GM21825 (cell line): ENCODE measurements at regions not wholly inside any gene's neighbourhood (a gene's known extent, or its start where the extent isn't known, plus 50 kb on each side); places are given as distances from the start of the nearest gene placed in this dataset.

Source experiments
- ATAC-seq: cut with Tn5 transposase; IDR thresholded peaks from one replicate; pipeline ENCODE4 v1.9.1; 2021; ENCODE audit warnings: mild to moderate bottlenecking, moderate library complexity; ENCODE audit not compliant: unreplicated experiment

DNA sequence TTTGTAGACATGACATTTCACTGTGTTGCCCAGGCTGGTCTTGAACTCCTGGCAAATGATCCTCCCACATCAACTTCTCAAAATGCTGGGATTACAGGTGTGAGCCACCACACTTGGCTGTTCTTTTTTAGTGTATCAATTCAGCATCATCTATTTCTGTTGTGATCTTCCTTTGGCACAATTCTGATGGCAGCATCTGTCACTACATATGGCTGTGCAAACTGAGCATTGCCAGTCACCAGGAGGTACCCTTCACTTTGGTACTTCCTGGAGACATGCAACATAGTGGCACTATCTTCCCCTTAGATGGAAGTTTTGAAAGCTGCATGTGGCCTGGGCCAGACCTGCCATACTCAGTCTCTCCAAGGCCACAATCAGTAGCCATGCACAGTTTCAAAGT is 467.1 kb upstream of the TMPO start:
- no peak for ATAC-seq

GRCh38 chr12:98053202-98053601 is 462.2 kb upstream of the TMPO start:
- ATAC-seq, result no peak

DNA sequence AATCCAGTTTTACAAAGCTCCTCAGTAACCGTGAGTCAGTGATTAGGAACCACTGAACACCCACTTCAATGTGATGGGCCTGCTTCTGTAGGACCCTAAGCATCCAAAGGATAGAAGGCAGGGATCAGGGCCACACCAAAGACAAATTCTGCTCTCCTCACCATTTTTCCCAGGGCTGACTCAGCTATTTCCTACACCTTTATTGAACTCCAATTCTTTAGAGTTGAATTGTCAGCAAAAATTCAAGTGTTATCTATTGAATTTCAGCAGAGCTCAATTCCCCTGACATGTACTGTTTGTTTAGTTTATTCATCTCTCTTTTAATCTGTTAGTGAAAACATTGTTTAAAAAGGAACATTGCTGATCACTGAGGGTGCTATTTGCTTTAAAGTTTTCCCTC is 457.7 kb upstream of the TMPO start:
- no peak for ATAC-seq

DNA sequence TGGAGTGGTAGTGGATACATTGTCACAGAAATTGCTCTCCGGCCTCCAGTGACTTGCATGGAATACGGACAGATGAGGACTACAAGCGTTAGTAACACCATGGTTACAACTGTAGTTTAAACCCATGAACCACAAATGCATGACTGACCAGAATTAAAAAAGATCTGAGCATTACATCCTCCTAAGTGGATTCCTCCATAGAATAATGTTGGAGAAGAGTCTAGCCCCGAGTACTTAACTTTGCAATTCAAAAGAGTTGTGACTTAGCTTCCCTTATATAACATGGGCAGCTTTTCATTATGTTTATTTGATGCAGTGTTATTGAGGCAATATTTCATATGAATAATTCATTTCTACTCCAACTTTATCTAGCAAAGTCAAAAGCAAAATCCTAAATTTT is 457.2 kb upstream of the TMPO start:
- ATAC-seq, result no peak

GRCh38 chr12:98058838-98059237 is 456.6 kb upstream of the TMPO start:
- no peak for ATAC-seq

DNA sequence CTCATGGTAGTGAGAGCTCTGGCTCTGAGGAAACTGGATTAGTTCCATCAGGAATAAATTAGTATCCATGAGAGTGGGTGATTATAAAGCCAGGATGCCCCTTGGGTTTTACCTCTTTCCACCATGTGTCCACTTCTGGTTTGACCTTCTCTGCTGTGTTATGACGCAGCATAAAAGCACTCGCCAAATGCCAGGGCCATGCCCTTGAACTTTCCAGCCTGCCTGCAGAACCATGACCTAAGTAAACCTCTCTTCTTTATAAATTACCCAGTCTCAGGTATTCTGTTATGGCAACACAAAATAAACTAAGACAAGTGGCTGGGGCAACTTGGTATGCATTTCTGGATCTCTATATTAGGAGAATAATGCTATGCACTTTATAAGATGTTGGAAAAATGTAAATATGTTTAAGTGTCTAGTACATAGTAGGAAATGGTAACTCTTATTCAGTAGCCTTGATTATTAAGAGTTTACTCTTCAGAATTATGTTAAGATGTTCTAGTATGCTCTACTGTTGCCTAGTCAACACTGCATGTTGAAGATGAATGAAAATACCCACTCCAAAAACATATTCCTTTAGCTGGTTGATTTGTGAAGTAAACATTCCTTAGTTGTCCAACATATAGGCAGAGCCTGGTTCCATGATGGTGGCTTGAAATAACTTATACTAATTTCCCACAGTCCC is 455.6 kb upstream of the TMPO start:
- no peak for ATAC-seq

GRCh38 chr12:98060411-98060810 is 455.0 kb upstream of the TMPO start:
- ATAC-seq, result no peak

DNA sequence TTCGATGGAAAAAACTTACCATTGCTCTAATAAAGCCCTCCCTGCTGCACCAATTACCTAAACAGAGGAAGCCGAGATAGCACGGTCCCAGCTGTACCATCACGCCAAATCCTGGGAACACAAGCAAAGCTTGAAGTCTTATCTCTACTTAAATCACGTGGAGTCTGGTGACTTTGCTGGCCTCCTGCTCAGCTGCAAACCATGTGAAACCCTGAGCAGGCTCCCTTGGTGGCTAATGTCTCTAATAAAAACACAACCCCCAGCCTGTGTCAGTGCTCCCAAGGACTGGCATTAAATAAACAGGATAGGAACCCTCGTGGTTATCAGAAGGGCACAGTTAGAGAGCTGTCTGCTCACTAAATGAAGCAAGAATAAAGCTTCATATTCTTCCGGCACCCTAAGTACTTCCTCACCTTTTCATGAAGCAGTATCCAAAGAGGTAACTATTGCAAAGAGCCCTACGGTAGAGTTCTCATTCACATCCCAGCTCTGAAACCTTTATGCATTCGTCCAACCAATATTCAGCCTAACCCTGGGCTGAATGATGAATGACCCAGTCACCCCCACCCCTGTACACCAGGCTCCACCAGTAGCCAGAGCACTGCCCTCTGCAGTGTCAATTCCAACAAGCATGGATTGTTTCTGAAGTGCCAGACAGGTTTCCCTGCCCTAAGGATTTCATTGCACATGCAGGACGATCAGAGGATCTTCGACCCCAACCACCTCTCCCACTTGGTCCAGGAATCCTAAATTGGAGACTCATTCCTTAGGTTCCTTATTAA is 452.7 kb upstream of the TMPO start:
- ATAC-seq, result no peak

DNA sequence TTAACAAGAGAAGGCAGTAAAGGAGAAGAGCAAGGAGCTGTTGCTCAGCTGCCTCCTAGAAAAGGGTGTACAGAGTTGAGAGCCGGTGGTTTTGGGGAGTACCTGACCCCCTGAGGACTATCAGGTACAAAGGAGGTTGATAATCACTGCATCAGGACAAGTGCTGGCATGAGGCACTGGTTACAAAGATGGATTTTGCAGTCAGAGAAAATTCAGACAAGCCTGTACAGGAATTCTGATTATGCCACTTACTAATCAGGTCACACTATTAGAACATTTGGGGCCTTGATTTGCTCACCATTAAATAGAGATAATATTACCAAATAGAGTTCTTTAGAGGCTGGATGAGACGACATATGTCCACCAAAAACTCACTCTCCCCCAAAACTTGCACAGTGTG is 450.9 kb upstream of the TMPO start:
- ATAC-seq, result no peak

DNA sequence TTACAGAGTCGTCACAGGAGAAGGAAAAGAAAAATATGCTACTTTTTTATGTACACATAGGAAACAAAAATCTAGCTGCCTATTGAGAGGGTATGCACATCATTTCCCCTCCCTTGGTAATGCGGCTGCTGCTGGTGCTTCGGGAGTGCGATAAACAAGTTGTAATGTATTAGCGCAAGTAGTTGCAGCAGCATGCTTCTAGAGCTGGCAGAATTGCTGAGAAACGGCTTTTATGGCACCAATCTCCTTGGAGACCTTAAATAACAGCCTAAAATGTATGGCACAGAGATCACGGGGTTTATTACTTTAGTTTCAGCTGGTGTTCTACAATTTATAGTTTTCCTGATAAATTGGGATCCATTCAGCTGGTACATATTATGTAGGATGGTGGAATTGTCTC is 447.6 kb upstream of the TMPO start:
- ATAC-seq, result no peak

- ATAC-seq, result no peak
Observed at GRCh38 chr12:98073610-98074009, 441.8 kb upstream of the TMPO start.

GRCh38 chr12:98074286-98074685 is 441.1 kb upstream of the TMPO start:
- no peak for ATAC-seq

- ATAC-seq, result no peak
Observed at GRCh38 chr12:98084391-98084790, 431.0 kb upstream of the TMPO start.

DNA sequence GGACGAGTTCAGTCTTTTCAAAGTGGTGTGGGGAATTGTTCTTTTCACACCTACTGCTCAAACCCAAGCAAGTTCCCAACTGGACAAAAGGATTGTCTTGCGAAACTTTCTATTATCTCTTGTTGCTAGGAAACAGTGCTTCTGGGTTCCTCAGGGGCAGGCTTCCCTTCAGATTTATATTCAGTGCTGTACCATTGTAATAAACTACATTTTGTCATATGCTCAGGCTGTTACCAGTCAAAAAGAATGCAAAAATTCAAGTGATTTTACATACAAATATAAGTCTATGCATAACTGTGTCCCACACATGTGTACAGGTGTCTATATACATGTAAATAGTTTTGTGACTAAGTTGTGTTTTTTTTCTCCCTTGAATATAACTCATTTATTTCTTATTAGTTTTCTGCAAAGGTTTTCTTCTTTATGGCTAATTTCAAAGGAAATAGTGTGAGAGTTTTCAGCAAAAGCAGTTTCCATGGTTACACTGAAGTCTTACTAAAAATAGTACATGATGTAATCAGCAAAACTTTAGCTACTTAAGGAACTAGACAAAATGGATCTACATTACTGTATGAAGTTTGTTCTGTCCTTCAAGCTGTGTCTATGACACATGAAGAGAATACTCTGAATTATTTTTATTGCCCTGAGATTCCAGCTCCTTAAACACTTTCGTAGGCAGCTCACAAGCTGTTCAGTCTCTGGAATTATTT is 430.2 kb upstream of the TMPO start:
- ATAC-seq, result no peak

GRCh38 chr12:98090731-98091130 is 424.7 kb upstream of the TMPO start:
- ATAC-seq, result no peak

GRCh38 chr12:98096436-98096835 is 419.0 kb upstream of the TMPO start:
- no peak for ATAC-seq

- ATAC-seq, result no peak
Observed at GRCh38 chr12:98106031-98106683, 409.2 kb upstream of the TMPO start.

DNA sequence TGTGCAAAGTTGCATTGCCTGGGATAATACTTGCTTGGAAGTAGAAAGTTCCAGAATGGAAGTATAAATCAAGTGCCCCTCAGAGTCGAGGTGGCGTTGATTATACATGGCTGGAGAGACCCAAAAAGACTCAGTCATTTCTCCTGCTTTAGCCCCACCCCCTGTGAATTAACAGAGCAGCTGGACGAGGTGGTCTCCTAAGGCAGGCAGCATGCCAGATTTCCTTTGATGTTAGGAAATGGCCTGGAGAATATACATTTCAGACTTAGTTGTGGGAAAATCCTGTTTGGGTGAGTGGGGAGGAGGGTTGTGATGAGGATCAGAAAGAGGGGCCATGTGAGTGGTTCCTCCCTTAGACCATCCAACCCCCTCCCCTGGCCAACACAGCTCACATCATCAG is 406.1 kb upstream of the TMPO start:
- ATAC-seq, result no peak

DNA sequence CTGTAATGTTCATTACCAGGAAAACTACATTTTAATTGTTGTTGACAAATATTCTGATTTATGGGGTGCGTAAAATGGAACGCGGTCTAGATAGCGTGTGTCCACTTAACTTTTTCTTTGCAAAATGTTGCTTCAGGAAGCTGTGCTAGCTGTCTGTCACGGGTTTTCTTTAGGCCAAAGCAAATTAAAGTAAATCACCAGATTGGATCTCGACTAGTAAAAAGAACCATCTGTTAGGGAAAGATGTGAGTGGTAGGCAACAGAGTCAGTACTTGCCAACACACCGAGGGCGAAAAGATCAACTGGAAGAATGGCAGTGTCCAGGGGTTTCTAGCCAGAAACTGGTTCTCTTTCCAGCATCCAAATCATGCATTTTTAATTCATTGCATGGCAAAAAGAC is 404.9 kb upstream of the TMPO start:
- no peak for ATAC-seq

DNA sequence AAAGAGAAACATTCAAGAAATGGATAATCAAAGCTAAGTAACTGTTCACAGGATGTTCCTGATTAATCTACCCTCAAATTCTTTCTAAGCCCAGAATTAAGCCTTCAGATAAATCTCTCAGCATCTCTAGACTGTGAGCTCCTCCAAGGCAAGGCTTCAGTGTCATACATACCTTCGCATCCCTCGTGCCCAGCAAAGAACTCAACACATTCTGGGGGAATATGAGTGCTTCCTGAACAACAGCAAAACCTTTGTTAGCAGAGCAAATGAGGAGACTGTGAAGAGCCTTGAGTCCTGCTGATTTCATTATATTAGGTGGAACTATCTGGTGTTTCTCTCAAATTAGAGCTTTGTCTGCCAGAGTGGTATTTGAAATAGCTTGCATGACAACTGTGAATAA is 401.8 kb upstream of the TMPO start:
- ATAC-seq, result no peak

DNA sequence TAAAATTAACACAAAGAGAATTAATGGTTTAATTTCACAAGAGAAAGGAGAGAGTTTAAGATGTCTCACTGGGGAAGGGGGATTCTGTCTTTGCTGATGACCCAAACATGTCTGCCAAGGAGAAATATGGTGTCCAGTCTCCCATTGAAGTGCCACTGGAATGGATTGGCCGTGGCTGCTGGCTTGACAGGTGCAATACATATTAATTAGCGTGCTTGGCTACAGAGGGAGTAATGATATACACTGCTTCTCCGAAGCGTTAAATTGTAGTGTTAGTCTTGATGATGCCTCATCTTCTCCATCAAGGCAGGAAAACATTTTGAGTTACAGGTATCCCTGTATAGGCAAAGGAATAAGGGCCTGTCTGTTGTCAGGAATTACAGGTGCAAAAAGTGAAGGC is 393.4 kb upstream of the TMPO start:
- no peak for ATAC-seq
